Common myeloid progenitor, CD34-positive (primary cell): ENCODE measurements at regions not wholly inside any gene's neighbourhood (a gene's known extent, or its start where the extent isn't known, plus 50 kb on each side); places are given as distances from the start of the nearest gene placed in this dataset.

ENCODE experiments used
- CTCF ChIA-PET: fragments of 350-600 bp; sonication (Branson Sonifier 250); formaldehyde crosslinking; loops from one replicate; lab custom pipeline; 2021; ENCODE audit warnings: antibody characterized with exemption; lab: Charles Lee
- POLR2A ChIA-PET: fragments of 350-600 bp; sonication (Branson Sonifier 250); formaldehyde crosslinking; loops from one replicate; lab custom pipeline; 2021; ENCODE audit warnings: antibody characterized with exemption; lab: Charles Lee
- DNase-seq, 3 donors: peaks; one replicate each; pipeline versions ENCODE4 v3.0.0 to v3.0.0-alpha.2; 2013
- H3K27ac ChIP-seq, 2 experiments: 1 replicate in 1 of 2; 2 replicates in 1 of 2; pipeline ENCODE4 v1.7.0; 2013; ENCODE audit warnings: inconsistent platforms in 2 of 2, low read length in 2 of 2, mild to moderate bottlenecking in 2 of 2, low read depth in 1 of 2, moderate library complexity in 1 of 2; ENCODE audit not compliant: severe bottlenecking in 2 of 2, insufficient read depth in 1 of 2, poor library complexity in 1 of 2
- H3K27me3 ChIP-seq, 5 experiments: replicated peaks in 2 of 5; 1 replicate in 3 of 5; 2 replicates in 2 of 5; pipeline versions ENCODE4 v1.6.1 to v1.7.0; 2013; ENCODE audit warnings: low read length in 4 of 5, mild to moderate bottlenecking in 2 of 5, moderate library complexity in 2 of 5, inconsistent platforms in 1 of 5; ENCODE audit not compliant: insufficient read depth in 5 of 5, control insufficient read depth in 4 of 5
- H3K36me3 ChIP-seq, 4 experiments: 1 replicate in 2 of 4; 2 replicates in 2 of 4; pipeline versions ENCODE4 v1.6.1 to v1.7.0; 2013; ENCODE audit warnings: low read length in 3 of 4, control low read depth in 1 of 4, mild to moderate bottlenecking in 1 of 4; ENCODE audit not compliant: control insufficient read depth in 4 of 4, insufficient read depth in 4 of 4
- H3K4me1 ChIP-seq, 4 experiments: 1 replicate in 3 of 4; 2 replicates in 1 of 4; pipeline versions ENCODE4 v1.6.1 to v1.7.1; 2013; ENCODE audit warnings: low read length in 3 of 4, mild to moderate bottlenecking in 3 of 4, control low read depth in 1 of 4, inconsistent platforms in 1 of 4, moderate library complexity in 1 of 4; ENCODE audit not compliant: control insufficient read depth in 4 of 4, insufficient read depth in 4 of 4; ENCODE audit errors: control extremely low read depth in 1 of 4
- H3K4me3 ChIP-seq, 7 experiments: 1 replicate in 4 of 7; 2 replicates in 3 of 7; pipeline versions ENCODE4 v1.5.1 to v1.7.0; 2013; ENCODE audit warnings: mild to moderate bottlenecking in 7 of 7, low read length in 6 of 7, moderate library complexity in 6 of 7, inconsistent platforms in 2 of 7, low read depth in 2 of 7, control low read depth in 1 of 7; ENCODE audit not compliant: insufficient read depth in 4 of 7, control insufficient read depth in 1 of 7; ENCODE audit errors: extremely low read depth in 1 of 7
- H3K9me3 ChIP-seq, 5 experiments: 1 replicate in 4 of 5; 2 replicates in 1 of 5; pipeline versions ENCODE4 v1.6.1 to v1.7.1; 2013; ENCODE audit warnings: low read length in 4 of 5, mild to moderate bottlenecking in 2 of 5, inconsistent platforms in 1 of 5, low read depth in 1 of 5, moderate library complexity in 1 of 5; ENCODE audit not compliant: control insufficient read depth in 4 of 5, insufficient read depth in 2 of 5; ENCODE audit errors: control extremely low read depth in 1 of 5
- WGBS: methylation state at CpG from one replicate; pipeline ENCODE4 v1.1.5; 2013; ENCODE audit not compliant: insufficient coverage; 5-methylcytosine and 5-hydroxymethylcytosine counted together

- H3K4me3 ChIP-seq: no peak overlapping the region
- H3K4me1 ChIP-seq: no peaks in the 10 kb centered on the region
- H3K9me3 ChIP-seq: no peaks in the 10 kb centered on the region
- POLR2A ChIA-PET: interaction anchor here (0.6 kb wide), 1 partner anchor 9 kb away, joined by 4 read pairs; no protein-coding TSS in a partner anchor
- no peaks in the 10 kb centered on the region for H3K36me3 ChIP-seq
- H3K27ac ChIP-seq: no peak overlapping the region
- WGBS: 70% methylated on average over 4 of the region's 5 CpGs
- CTCF ChIA-PET: no interaction called here
- peaks cover 0 to 4% (median 0%) of the 10 kb centered on the region in 5 experiments for H3K27me3 ChIP-seq
- no peak for DNase-seq
Measured at GRCh38 chr5:6176102-6176693, 202.1 kb downstream of the MED10 start.

GRCh38 chr5:6175172-6175854 lies 203.0 kb downstream of the MED10 start:
- Histone ChIP-seq H3K4me1 (no peaks in the 10 kb centered on the region), H3K27me3 (peaks cover 0 to 4% (median 0%) of the 10 kb centered on the region in 5 experiments), H3K4me3 (no peak overlapping the region), H3K9me3 (no peaks in the 10 kb centered on the region), H3K36me3 (no peaks in the 10 kb centered on the region), H3K27ac (no peak overlapping the region)
- WGBS: 73% methylated on average over 5 of the region's 6 CpGs
- ChIA-PET POLR2A (no interaction called here), CTCF (no interaction called here)
- no peak for DNase-seq

GRCh38 chr5:6169660-6170059 lies 208.7 kb downstream of the MED10 start:
- H3K4me3 ChIP-seq: no peak overlapping the region
- ChIA-PET CTCF (interaction anchor here (1.1 kb wide), 1 partner anchor 13 kb away, joined by 3 read pairs; no protein-coding TSS in a partner anchor), POLR2A (no interaction called here)
- no peaks in the 10 kb centered on the region for H3K4me1 ChIP-seq
- DNase-seq: no peak
- no peak overlapping the region for H3K27ac ChIP-seq
- no peaks in the 10 kb centered on the region for H3K9me3 ChIP-seq
- 81% methylated on average over 2 of the region's 4 CpGs for WGBS
- peaks cover 0 to 2% (median 0%) of the 10 kb centered on the region in 5 experiments for H3K27me3 ChIP-seq
- no peaks in the 10 kb centered on the region for H3K36me3 ChIP-seq

GRCh38 chr5:6166698-6167394 lies 211.5 kb downstream of the MED10 start:
- Histone ChIP-seq H3K27ac (no peak overlapping the region), H3K9me3 (no peaks in the 10 kb centered on the region), H3K27me3 (peaks cover 0 to 4% (median 0%) of the 10 kb centered on the region in 5 experiments), H3K4me3 (no peak overlapping the region), H3K4me1 (no peaks in the 10 kb centered on the region), H3K36me3 (no peaks in the 10 kb centered on the region)
- ChIA-PET CTCF (no interaction called here), POLR2A (interaction anchor here (0.6 kb wide), 1 partner anchor 9 kb away, joined by 4 read pairs; no protein-coding TSS in a partner anchor)
- 94% methylated on average over 2 of the region's 2 CpGs for WGBS
- DNase-seq: no peak

GRCh38 chr5:6163913-6164312 lies 214.4 kb downstream of the MED10 start:
- no peaks in the 10 kb centered on the region for H3K4me1 ChIP-seq
- DNase-seq: no peak
- whole genome bisulfite sequencing: 94% methylated on average over 6 of the region's 6 CpGs
- peaks cover 0 to 2% (median 0%) of the 10 kb centered on the region in 5 experiments for H3K9me3 ChIP-seq
- H3K27me3 ChIP-seq: peaks cover 0 to 4% (median 0%) of the 10 kb centered on the region in 5 experiments
- CTCF ChIA-PET: no interaction called here
- H3K4me3 ChIP-seq: no peak overlapping the region
- POLR2A ChIA-PET: no interaction called here
- no peaks in the 10 kb centered on the region for H3K36me3 ChIP-seq
- no peak overlapping the region for H3K27ac ChIP-seq

GRCh38 chr5:6162175-6162574 lies 216.2 kb downstream of the MED10 start:
- POLR2A ChIA-PET: no interaction called here
- Histone ChIP-seq H3K4me3 (no peak overlapping the region), H3K36me3 (no peaks in the 10 kb centered on the region), H3K27me3 (peaks cover 0 to 4% (median 0%) of the 10 kb centered on the region in 5 experiments), H3K9me3 (peaks cover 0 to 2% (median 0%) of the 10 kb centered on the region in 5 experiments), H3K27ac (no peak overlapping the region), H3K4me1 (no peaks in the 10 kb centered on the region)
- CTCF ChIA-PET: no interaction called here
- WGBS: no CpG with 5 or more reads among the region's 1 CpG
- DNase-seq: no peak

GRCh38 chr5:6161257-6161656 lies 217.1 kb downstream of the MED10 start:
- H3K9me3 ChIP-seq: peaks cover 0 to 2% (median 0%) of the 10 kb centered on the region in 5 experiments
- CTCF ChIA-PET: no interaction called here
- no peak for DNase-seq
- no peak overlapping the region for H3K27ac ChIP-seq
- 87% methylated on average over 6 of the region's 8 CpGs for WGBS
- H3K4me1 ChIP-seq: no peaks in the 10 kb centered on the region
- H3K36me3 ChIP-seq: no peaks in the 10 kb centered on the region
- H3K27me3 ChIP-seq: peaks cover 0 to 4% (median 0%) of the 10 kb centered on the region in 5 experiments
- POLR2A ChIA-PET: no interaction called here
- no peak overlapping the region for H3K4me3 ChIP-seq
